H9 (cell line): ENCODE measurements at regions not wholly inside any gene's neighbourhood (a gene's known extent, or its start where the extent isn't known, plus 50 kb on each side); places are given as distances from the start of the nearest gene placed in this dataset.

ENCODE experiments used
- DNase-seq: peaks from one replicate; pipeline ENCODE4 v3.0.0-alpha.2; 2017
- H2AFZ ChIP-seq: one replicate; pipeline ENCODE4 v1.6.1; 2013; ENCODE audit warnings: mild to moderate bottlenecking, low read length, control low read depth, moderate library complexity
- H2AK5ac ChIP-seq: 2 replicates; pipeline ENCODE4 v1.6.1; 2013; ENCODE audit warnings: low read length, control low read depth, mixed read lengths; ENCODE audit not compliant: insufficient read length
- H2BK120ac ChIP-seq: one replicate; pipeline ENCODE4 v1.6.1; 2013; ENCODE audit warnings: low read depth, mild to moderate bottlenecking, low read length, control low read depth, inconsistent platforms; ENCODE audit not compliant: poor library complexity, severe bottlenecking
- H2BK12ac ChIP-seq: 2 replicates; pipeline ENCODE4 v1.6.1; 2013; ENCODE audit warnings: low read length, control low read depth, mixed read lengths, low read depth; ENCODE audit not compliant: insufficient read length
- H2BK15ac ChIP-seq: 2 replicates; pipeline ENCODE4 v1.6.1; 2013; ENCODE audit warnings: low read depth, low read length, control low read depth
- H2BK20ac ChIP-seq: one replicate; pipeline ENCODE4 v1.6.1; 2013; ENCODE audit warnings: low read depth, mild to moderate bottlenecking, low read length, control low read depth, inconsistent platforms; ENCODE audit not compliant: poor library complexity, severe bottlenecking
- H2BK5ac ChIP-seq: 2 replicates; pipeline ENCODE4 v1.6.1; 2013; ENCODE audit warnings: low read length, control low read depth, mixed read lengths; ENCODE audit not compliant: insufficient read length
- H3K14ac ChIP-seq: 2 replicates; pipeline ENCODE4 v1.6.1; 2013; ENCODE audit warnings: low read length, control low read depth; ENCODE audit not compliant: insufficient read depth
- H3K18ac ChIP-seq: 2 replicates; pipeline ENCODE4 v1.6.1; 2013; ENCODE audit warnings: low read depth, mild to moderate bottlenecking, mixed read lengths, low read length, control low read depth; ENCODE audit not compliant: insufficient read length
- H3K23ac ChIP-seq: 2 replicates; pipeline ENCODE4 v1.6.1; 2013; ENCODE audit warnings: low read length, control low read depth, mixed read lengths, low read depth; ENCODE audit not compliant: insufficient read length
- H3K23me2 ChIP-seq: 2 replicates; pipeline ENCODE4 v1.6.1; 2013; ENCODE audit warnings: low read depth, mild to moderate bottlenecking, mixed read lengths, low read length, control low read depth; ENCODE audit not compliant: insufficient read length, poor library complexity, severe bottlenecking
- H3K27ac ChIP-seq: 2 replicates; pipeline ENCODE4 v1.5.1; 2013; ENCODE audit warnings: low read length, control low read depth, mixed read lengths, low read depth; ENCODE audit not compliant: insufficient read length
- H3K27me3 ChIP-seq: 2 replicates; pipeline ENCODE4 v1.6.1; 2013; ENCODE audit warnings: low read length, control low read depth, inconsistent platforms; ENCODE audit not compliant: insufficient read depth
- H3K4ac ChIP-seq: 2 replicates; pipeline ENCODE4 v1.6.1; 2013; ENCODE audit warnings: low read depth, mild to moderate bottlenecking, control low read depth, inconsistent platforms, low read length, moderate library complexity
- H3K4me1 ChIP-seq: 2 replicates; pipeline ENCODE4 v1.6.1; 2013; ENCODE audit warnings: low read length, control low read depth, inconsistent platforms; ENCODE audit not compliant: insufficient read depth
- H3K4me2 ChIP-seq: 2 replicates; pipeline ENCODE4 v1.6.1; 2013; ENCODE audit warnings: low read length, control low read depth, mixed read lengths; ENCODE audit not compliant: insufficient read length, insufficient read depth
- H3K56ac ChIP-seq: 2 replicates; pipeline ENCODE4 v1.6.1; 2013; ENCODE audit warnings: low read depth, mild to moderate bottlenecking, mixed read lengths, low read length, control low read depth; ENCODE audit not compliant: insufficient read length
- H3K79me1 ChIP-seq: 2 replicates; pipeline ENCODE4 v1.6.1; 2013; ENCODE audit warnings: low read depth, mild to moderate bottlenecking, moderate library complexity, low read length, control low read depth, inconsistent platforms; ENCODE audit not compliant: insufficient read depth, poor library complexity, severe bottlenecking
- H3K79me2 ChIP-seq: 2 replicates; pipeline ENCODE4 v1.6.1; 2013; ENCODE audit warnings: low read length, control low read depth, inconsistent platforms; ENCODE audit not compliant: insufficient read depth
- H3K9ac ChIP-seq: 2 replicates; pipeline ENCODE4 v1.6.1; 2013; ENCODE audit warnings: low read length, control low read depth, mixed read lengths; ENCODE audit not compliant: insufficient read length; ENCODE audit errors: extremely low read depth
- H3K9me3 ChIP-seq: one replicate; pipeline ENCODE4 v1.6.1; 2013; ENCODE audit warnings: low read depth, low read length, inconsistent platforms; ENCODE audit not compliant: control insufficient read depth
- H3T11ph ChIP-seq: one replicate; pipeline ENCODE4 v1.6.1; 2013; ENCODE audit warnings: mild to moderate bottlenecking, low read length, control low read depth, inconsistent platforms
- H4K20me1 ChIP-seq: one replicate; pipeline ENCODE4 v1.6.1; 2013; ENCODE audit not compliant: control insufficient read depth, insufficient read length, insufficient read depth
- H4K5ac ChIP-seq: 2 replicates; pipeline ENCODE4 v1.6.1; 2013; ENCODE audit warnings: low read depth, mild to moderate bottlenecking, mixed read lengths, low read length, control low read depth; ENCODE audit not compliant: insufficient read length
- H4K8ac ChIP-seq: replicated peaks from 2 replicates; pipeline ENCODE4 v1.6.1; 2013; ENCODE audit warnings: low read length, control low read depth, mixed read lengths, low read depth; ENCODE audit not compliant: insufficient read length
- H4K91ac ChIP-seq: 2 replicates; pipeline ENCODE4 v1.6.1; 2013; ENCODE audit warnings: low read depth, mild to moderate bottlenecking, moderate library complexity, mixed read lengths, low read length, control low read depth; ENCODE audit not compliant: insufficient read length
- H3K27ac Mint-ChIP-seq, 3 experiments: 2 replicates in 2 of 3; 3 replicates in 1 of 3; pipeline ENCODE4 v1.8.0; 2020 to 2021; ENCODE audit warnings: mixed read lengths in 3 of 3, mild to moderate bottlenecking in 1 of 3, moderate library complexity in 1 of 3
- H3K27me3 Mint-ChIP-seq: 2 replicates; pipeline ENCODE4 v1.8.0; 2021; ENCODE audit warnings: low read depth, mild to moderate bottlenecking, moderate library complexity, mixed read lengths
- H3K36me3 Mint-ChIP-seq, 3 experiments: 2 replicates in 2 of 3; 3 replicates in 1 of 3; pipeline ENCODE4 v1.8.0; 2020 to 2021; ENCODE audit warnings: low read depth in 3 of 3, mixed read lengths in 3 of 3; ENCODE audit not compliant: insufficient read depth in 1 of 3
- H3K4me1 Mint-ChIP-seq, 2 experiments: 2 replicates each; pipeline ENCODE4 v1.8.0; 2020; ENCODE audit warnings: mixed read lengths in 2 of 2
- H3K4me3 Mint-ChIP-seq, 2 experiments: 2 replicates in 1 of 2; 3 replicates in 1 of 2; pipeline ENCODE4 v1.8.0; 2020 to 2021; ENCODE audit warnings: mild to moderate bottlenecking in 2 of 2, mixed read lengths in 2 of 2, moderate library complexity in 1 of 2
- H3K9me3 Mint-ChIP-seq, 2 experiments: 2 replicates in 1 of 2; 3 replicates in 1 of 2; pipeline ENCODE4 v1.8.0; 2020; ENCODE audit warnings: mild to moderate bottlenecking in 2 of 2, mixed read lengths in 2 of 2, moderate library complexity in 1 of 2
- CTCF ChIP-seq: fragments of 200-600 bp; sonication (generic); conservative IDR thresholded peaks from 3 replicates; pipeline ENCODE4 v1.8.0; 2021; ENCODE audit warnings: antibody characterized with exemption, mild to moderate bottlenecking
- WGBS: extraction: QIAGEN DNeasy Blood & Tissue Kit; methylation state at CpG from one replicate; pipeline ENCODE4 v1.1.7; 2013; ENCODE audit warnings: missing lambda C conversion rate, low lambda C conversion rate, mixed read lengths; ENCODE audit not compliant: insufficient read length; ENCODE audit errors: extremely low coverage; 5-methylcytosine and 5-hydroxymethylcytosine counted together

DNA sequence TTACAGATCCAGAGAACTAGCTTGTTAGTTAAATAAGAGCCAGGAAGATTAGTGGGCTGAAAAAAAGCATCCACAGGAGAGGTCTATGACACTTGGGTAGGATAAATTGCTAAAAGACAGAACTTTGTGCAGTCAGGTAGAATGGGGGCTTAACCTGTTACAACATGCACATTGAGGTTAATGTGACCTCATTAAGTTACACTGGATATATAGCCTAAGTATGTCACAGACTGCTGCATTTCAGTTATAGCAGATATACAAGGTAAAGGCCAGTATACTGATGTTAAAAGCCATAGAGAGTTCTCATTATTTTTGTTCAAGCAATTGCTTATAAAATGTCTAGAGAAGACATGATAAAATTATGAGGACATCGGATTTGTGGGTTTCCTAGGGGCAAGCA, 1179.9 kb upstream of the PCDH9 start:
- peaks cover 8 to 17% (median 15%) of the 10 kb centered on the region in 3 experiments; a peak in 5 of 7 replicates for H3K36me3 Mint-ChIP-seq

More for the DNA sequence above, 1179.9 kb upstream of the PCDH9 start:
- no peak overlapping the region for H2AFZ ChIP-seq
- no peak overlapping the region for H2BK20ac ChIP-seq
- H3K23ac ChIP-seq = no peak overlapping the region
- no peak overlapping the region for H4K91ac ChIP-seq
- TF ChIP-seq CTCF = no peak
- H3K4me2 ChIP-seq = no peak overlapping the region
- peaks cover 12% of the 10 kb centered on the region for H3K9me3 ChIP-seq
- H4K20me1 ChIP-seq = no peaks in the 10 kb centered on the region
- H2BK120ac ChIP-seq = no peak overlapping the region
- no peak overlapping the region for H2BK5ac ChIP-seq
- H3K4me1 ChIP-seq = no peaks in the 10 kb centered on the region
- no peaks in the 10 kb centered on the region for H3K79me2 ChIP-seq
- H3K14ac ChIP-seq = no peak overlapping the region
- H3K23me2 ChIP-seq = no peaks in the 10 kb centered on the region
- H3K27ac ChIP-seq = no peak overlapping the region
- no peak overlapping the region for H3K9ac ChIP-seq
- peaks cover 16% of the 10 kb centered on the region in 2 experiments for H3K9me3 Mint-ChIP-seq
- no peak overlapping the region for H3T11ph ChIP-seq
- H3K18ac ChIP-seq = no peak overlapping the region
- H3K56ac ChIP-seq = no peak overlapping the region
- H2AK5ac ChIP-seq = no peak overlapping the region
- no peak overlapping the region for H3K4me3 Mint-ChIP-seq
- no peak overlapping the region for H3K4ac ChIP-seq
- H3K27me3 Mint-ChIP-seq = no peaks in the 10 kb centered on the region
- no peaks in the 10 kb centered on the region for H3K79me1 ChIP-seq
- no peak overlapping the region for H4K5ac ChIP-seq
- H2BK12ac ChIP-seq = no peak overlapping the region
- no peak overlapping the region for H3K27ac Mint-ChIP-seq
- H4K8ac ChIP-seq = no peak overlapping the region
- no peaks in the 10 kb centered on the region for H3K4me1 Mint-ChIP-seq
- WGBS = no CpG with 5 or more reads among the region's 1 CpG
- DNase-seq = no peak
- H2BK15ac ChIP-seq = no peak overlapping the region
- H3K27me3 ChIP-seq = no peaks in the 10 kb centered on the region
